A549 (cell line): ENCODE measurements at regions not wholly inside any gene's neighbourhood (a gene's known extent, or its start where the extent isn't known, plus 50 kb on each side); places are given as distances from the start of the nearest gene placed in this dataset.

Source experiments
- EP300 ChIP-seq, 2 experiments: fragments of >200 bp; sonication (Bioruptor Twin); formaldehyde crosslinking; IDR thresholded peaks; 2 replicates in 1 of 2; 3 replicates in 1 of 2; pipeline ENCODE4 v1.6.1; 2016 to 2017
- ESRRA ChIP-seq: fragments of 150-350 bp; IDR thresholded peaks from 2 replicates; pipeline ENCODE4 v1.6.1; 2014; ENCODE audit warnings: mild to moderate bottlenecking, low read length, borderline replicate concordance
- FOSL2 ChIP-seq, 2 experiments: fragments of 450-650 bp in 1 of 2; fragments of >200 bp in 1 of 2; sonication (Bioruptor Twin) in 1 of 2; formaldehyde crosslinking; IDR thresholded peaks; 2 replicates each; pipeline versions ENCODE4 v1.5.0 to v1.6.1; 2016 to 2020; ENCODE audit warnings: mild to moderate bottlenecking in 1 of 2, moderate library complexity in 1 of 2
- JUN ChIP-seq, 2 experiments: fragments of >200 bp; sonication (Bioruptor Twin); formaldehyde crosslinking; IDR thresholded peaks; 2 replicates in 1 of 2; 3 replicates in 1 of 2; pipeline ENCODE4 v1.6.1; 2016 to 2017
- JUNB ChIP-seq: fragments of >200 bp; sonication (Bioruptor Twin); formaldehyde crosslinking; IDR thresholded peaks from 2 replicates; pipeline ENCODE4 v1.6.1; 2016
- KDM1A ChIP-seq: fragments of 200-600 bp; sonication (generic); IDR thresholded peaks from 2 replicates; pipeline ENCODE4 v1.6.1; 2016; ENCODE audit warnings: low read depth, mild to moderate bottlenecking
- KDM5A ChIP-seq: fragments of 200-600 bp; sonication (generic); IDR thresholded peaks from 2 replicates; pipeline ENCODE4 v1.6.1; 2016; ENCODE audit warnings: antibody characterized with exemption, mild to moderate bottlenecking
- POLR2A ChIP-seq: IDR thresholded peaks from 2 replicates; pipeline ENCODE4 v1.6.1; 2012; ENCODE audit warnings: mild to moderate bottlenecking, low read length
- RCOR1 ChIP-seq: fragments of 150-350 bp; IDR thresholded peaks from 2 replicates; pipeline ENCODE4 v1.6.1; 2014; ENCODE audit warnings: antibody characterized with exemption, low read length, low read depth
- TP53 ChIP-seq: fragments of 250-450 bp; sonication (Bioruptor Pico); IDR thresholded peaks from 2 replicates; pipeline ENCODE4 v1.5.0; 2021; ENCODE audit warnings: mild to moderate bottlenecking, moderate library complexity
- ZFP36 ChIP-seq: fragments of 450-650 bp; IDR thresholded peaks from 2 replicates; pipeline ENCODE4 v1.6.1; 2014; ENCODE audit warnings: borderline replicate concordance; ENCODE audit not compliant: partially characterized antibody
- TF ChIP-seq, protein P1 (sequence below): fragments of >200 bp; sonication (Bioruptor Twin); formaldehyde crosslinking; IDR thresholded peaks from 3 replicates; pipeline ENCODE4 v1.5.1; 2016
- TF ChIP-seq, protein P2 (sequence below): fragments of 250-450 bp; sonication (Bioruptor Pico); IDR thresholded peaks from 2 replicates; pipeline ENCODE4 v1.5.0; 2020; ENCODE audit warnings: low read depth, mild to moderate bottlenecking, moderate library complexity
- TF ChIP-seq, protein P3 (sequence below): IDR thresholded peaks from 2 replicates; pipeline ENCODE4 v1.6.1; 2012

DNA sequence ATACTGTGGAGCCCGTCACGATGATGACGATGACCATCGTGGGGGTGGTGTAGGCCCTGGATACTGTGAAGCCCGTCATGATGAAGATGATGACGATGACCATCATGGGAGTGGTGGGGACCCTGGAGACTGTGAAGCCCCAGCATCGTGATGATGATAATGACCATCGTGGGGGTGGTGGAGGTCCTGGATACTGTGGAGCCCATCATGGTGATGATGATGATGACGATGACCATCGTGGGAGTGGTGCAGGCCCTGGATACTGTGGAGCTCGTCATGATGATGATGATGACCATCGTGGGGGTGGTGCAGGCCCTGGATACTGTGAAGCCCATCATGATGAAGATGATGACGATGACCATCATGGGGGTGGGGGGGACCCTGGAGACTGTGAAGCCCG is 81.0 kb upstream of the SALL3 start:
- TF ChIP-seq POLR2A (no peak), KDM1A (no peak), KDM5A (no peak), TP53 (CRISPR knock-in tag) (no peak), JUNB (no peak), EP300 (IDR thresholded peaks at IDR 0.05) (no peak), RCOR1 (no peak), ZFP36 (no peak), JUN (IDR thresholded peaks at IDR 0.05) (no peak), FOSL2 (IDR thresholded peaks at IDR 0.05) (no peak), FOSL2 (CRISPR knock-in tag; IDR thresholded peaks at IDR 0.05) (no peak), ESRRA (no peak)
- TF ChIP-seq, protein P1, sequence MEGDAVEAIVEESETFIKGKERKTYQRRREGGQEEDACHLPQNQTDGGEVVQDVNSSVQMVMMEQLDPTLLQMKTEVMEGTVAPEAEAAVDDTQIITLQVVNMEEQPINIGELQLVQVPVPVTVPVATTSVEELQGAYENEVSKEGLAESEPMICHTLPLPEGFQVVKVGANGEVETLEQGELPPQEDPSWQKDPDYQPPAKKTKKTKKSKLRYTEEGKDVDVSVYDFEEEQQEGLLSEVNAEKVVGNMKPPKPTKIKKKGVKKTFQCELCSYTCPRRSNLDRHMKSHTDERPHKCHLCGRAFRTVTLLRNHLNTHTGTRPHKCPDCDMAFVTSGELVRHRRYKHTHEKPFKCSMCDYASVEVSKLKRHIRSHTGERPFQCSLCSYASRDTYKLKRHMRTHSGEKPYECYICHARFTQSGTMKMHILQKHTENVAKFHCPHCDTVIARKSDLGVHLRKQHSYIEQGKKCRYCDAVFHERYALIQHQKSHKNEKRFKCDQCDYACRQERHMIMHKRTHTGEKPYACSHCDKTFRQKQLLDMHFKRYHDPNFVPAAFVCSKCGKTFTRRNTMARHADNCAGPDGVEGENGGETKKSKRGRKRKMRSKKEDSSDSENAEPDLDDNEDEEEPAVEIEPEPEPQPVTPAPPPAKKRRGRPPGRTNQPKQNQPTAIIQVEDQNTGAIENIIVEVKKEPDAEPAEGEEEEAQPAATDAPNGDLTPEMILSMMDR = no peak
- TF ChIP-seq, protein P2, sequence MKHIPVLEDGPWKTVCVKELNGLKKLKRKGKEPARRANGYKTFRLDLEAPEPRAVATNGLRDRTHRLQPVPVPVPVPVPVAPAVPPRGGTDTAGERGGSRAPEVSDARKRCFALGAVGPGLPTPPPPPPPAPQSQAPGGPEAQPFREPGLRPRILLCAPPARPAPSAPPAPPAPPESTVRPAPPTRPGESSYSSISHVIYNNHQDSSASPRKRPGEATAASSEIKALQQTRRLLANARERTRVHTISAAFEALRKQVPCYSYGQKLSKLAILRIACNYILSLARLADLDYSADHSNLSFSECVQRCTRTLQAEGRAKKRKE (CRISPR knock-in tag) = no peak
- TF ChIP-seq, protein P3, sequence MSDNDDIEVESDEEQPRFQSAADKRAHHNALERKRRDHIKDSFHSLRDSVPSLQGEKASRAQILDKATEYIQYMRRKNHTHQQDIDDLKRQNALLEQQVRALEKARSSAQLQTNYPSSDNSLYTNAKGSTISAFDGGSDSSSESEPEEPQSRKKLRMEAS = no peak
